WTC11 (cell line): ENCODE measurements at regions not wholly inside any gene's neighbourhood (a gene's known extent, or its start where the extent isn't known, plus 50 kb on each side); places are given as distances from the start of the nearest gene placed in this dataset.

ENCODE experiments used
- ATAC-seq: fragments of 200-7000 bp; cut with Tn5 transposase; 2 replicates; pipeline ENCODE4 v1.10.0; 2021; ENCODE audit warnings: mild to moderate bottlenecking, moderate library complexity
- CTCF ChIA-PET: fragments of 300-600 bp; sonication (Branson Sonifier 250); formaldehyde crosslinking; loops from one replicate; lab custom pipeline; 2021; ENCODE audit warnings: antibody characterized with exemption; lab: Charles Lee
- POLR2A ChIA-PET: fragments of 350-600 bp; sonication (Branson Sonifier 250); formaldehyde crosslinking; loops from one replicate; lab custom pipeline; 2021; ENCODE audit warnings: antibody characterized with exemption; lab: Charles Lee
- DNase-seq: peaks from one replicate; pipeline ENCODE4 v3.0.0; 2021; ENCODE audit warnings: low spot score
- H3K27ac Mint-ChIP-seq: 2 replicates; pipeline ENCODE4 v1.8.0; 2021; ENCODE audit warnings: mixed read lengths
- H3K27me3 Mint-ChIP-seq: 2 replicates; pipeline ENCODE4 v1.8.0; 2021; ENCODE audit warnings: low read depth, mild to moderate bottlenecking, moderate library complexity, mixed read lengths
- H3K36me3 Mint-ChIP-seq: 2 replicates; pipeline ENCODE4 v1.8.0; 2021; ENCODE audit warnings: mixed read lengths
- H3K4me1 Mint-ChIP-seq: 2 replicates; pipeline ENCODE4 v1.8.0; 2022; ENCODE audit warnings: mixed read lengths
- H3K4me3 Mint-ChIP-seq: 2 replicates; pipeline ENCODE4 v1.8.0; 2021; ENCODE audit warnings: mild to moderate bottlenecking, moderate library complexity, mixed read lengths
- H3K9me3 Mint-ChIP-seq: 2 replicates; pipeline ENCODE4 v1.8.0; 2021; ENCODE audit warnings: mixed read lengths
- ESRRA ChIP-seq: sonication (generic); formaldehyde crosslinking; IDR thresholded peaks from 2 replicates; pipeline ENCODE4 v1.8.1; 2022; ENCODE audit warnings: mild to moderate bottlenecking, missing genetic modification reagents, borderline replicate concordance
- FOXJ3 ChIP-seq: sonication (generic); formaldehyde crosslinking; IDR thresholded peaks from 2 replicates; pipeline ENCODE4 v1.9.0; 2021; ENCODE audit warnings: missing genetic modification reagents, mild to moderate bottlenecking, borderline replicate concordance
- GTF2I ChIP-seq: fragments of 250-450 bp; sonication (Bioruptor Pico); conservative IDR thresholded peaks from 2 replicates; pipeline ENCODE4 v1.4.0; 2021; ENCODE audit warnings: mild to moderate bottlenecking
- HMGA2 ChIP-seq: fragments of 250-450 bp; sonication (Bioruptor Pico); IDR thresholded peaks from 2 replicates; pipeline ENCODE4 v1.4.0; 2021; ENCODE audit warnings: mild to moderate bottlenecking, moderate library complexity
- KAT7 ChIP-seq: sonication (generic); formaldehyde crosslinking; IDR thresholded peaks from 2 replicates; pipeline ENCODE4 v1.8.1; 2023; ENCODE audit warnings: missing genetic modification reagents, mild to moderate bottlenecking, borderline replicate concordance
- RELA ChIP-seq: sonication (generic); formaldehyde crosslinking; IDR thresholded peaks from 2 replicates; pipeline ENCODE4 v1.8.1; 2022; ENCODE audit warnings: missing genetic modification reagents, mild to moderate bottlenecking, borderline replicate concordance
- TEAD1 ChIP-seq: sonication (generic); formaldehyde crosslinking; IDR thresholded peaks from 2 replicates; pipeline ENCODE4 v1.8.0; 2022; ENCODE audit warnings: mild to moderate bottlenecking, missing genetic modification reagents
- TF ChIP-seq, protein P1 (sequence below): sonication (generic); formaldehyde crosslinking; IDR thresholded peaks from 2 replicates; pipeline ENCODE4 v1.8.0; 2022; ENCODE audit warnings: mild to moderate bottlenecking, missing genetic modification reagents
- TF ChIP-seq, protein P2 (sequence below): sonication (generic); formaldehyde crosslinking; IDR thresholded peaks from 2 replicates; pipeline ENCODE4 v1.8.0; 2022; ENCODE audit warnings: mild to moderate bottlenecking, missing genetic modification reagents
- TF ChIP-seq, protein P3 (sequence below): fragments of 250-450 bp; sonication (Bioruptor Pico); IDR thresholded peaks from 2 replicates; pipeline ENCODE4 v1.9.0; 2021; ENCODE audit warnings: mild to moderate bottlenecking, borderline replicate concordance
- TF ChIP-seq, protein P4 (sequence below): sonication (generic); formaldehyde crosslinking; IDR thresholded peaks from 2 replicates; pipeline ENCODE4 v1.8.1; 2023; ENCODE audit warnings: mild to moderate bottlenecking, missing genetic modification reagents, moderate library complexity
- TF ChIP-seq, protein P5 (sequence below): sonication (generic); formaldehyde crosslinking; IDR thresholded peaks from 2 replicates; pipeline ENCODE4 v1.8.0; 2022; ENCODE audit warnings: mild to moderate bottlenecking, missing genetic modification reagents
- TF ChIP-seq, protein P6 (sequence below): sonication (generic); formaldehyde crosslinking; IDR thresholded peaks from 2 replicates; pipeline ENCODE4 v1.8.1; 2023; ENCODE audit warnings: mild to moderate bottlenecking, missing genetic modification reagents

DNA sequence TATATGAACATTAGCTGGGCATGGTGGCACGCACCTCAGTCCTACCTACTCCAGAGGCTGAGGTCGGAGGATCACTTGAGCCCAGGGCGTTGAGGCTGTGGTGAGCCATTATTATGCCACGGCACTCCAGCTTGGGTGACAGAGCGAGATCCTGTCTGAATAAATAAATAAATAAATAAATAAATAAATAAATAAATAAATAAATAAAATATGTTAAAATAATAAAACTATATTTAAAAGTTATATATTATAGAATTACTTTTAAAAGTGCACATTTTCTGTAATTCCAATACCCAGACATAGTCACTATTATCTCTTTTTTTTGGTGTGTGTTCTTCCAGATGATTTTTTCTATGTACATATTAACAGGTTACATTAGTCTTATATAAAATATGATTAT is 382.0 kb upstream of the ROBO2 start:
- H3K9me3 Mint-ChIP-seq: peaks cover 5% of the 10 kb centered on the region; the same call in 1 of the 2 replicates
- ChIA-PET CTCF (no interaction called here), POLR2A (no interaction called here)
- no peak overlapping the region for H3K27ac Mint-ChIP-seq
- ATAC-seq: no peak
- no peak for DNase-seq
- peak; percentile 73; the same call in 1 of the 2 replicates for TF ChIP-seq HMGA2 (CRISPR knock-in tag)
- TF ChIP-seq, protein P1, sequence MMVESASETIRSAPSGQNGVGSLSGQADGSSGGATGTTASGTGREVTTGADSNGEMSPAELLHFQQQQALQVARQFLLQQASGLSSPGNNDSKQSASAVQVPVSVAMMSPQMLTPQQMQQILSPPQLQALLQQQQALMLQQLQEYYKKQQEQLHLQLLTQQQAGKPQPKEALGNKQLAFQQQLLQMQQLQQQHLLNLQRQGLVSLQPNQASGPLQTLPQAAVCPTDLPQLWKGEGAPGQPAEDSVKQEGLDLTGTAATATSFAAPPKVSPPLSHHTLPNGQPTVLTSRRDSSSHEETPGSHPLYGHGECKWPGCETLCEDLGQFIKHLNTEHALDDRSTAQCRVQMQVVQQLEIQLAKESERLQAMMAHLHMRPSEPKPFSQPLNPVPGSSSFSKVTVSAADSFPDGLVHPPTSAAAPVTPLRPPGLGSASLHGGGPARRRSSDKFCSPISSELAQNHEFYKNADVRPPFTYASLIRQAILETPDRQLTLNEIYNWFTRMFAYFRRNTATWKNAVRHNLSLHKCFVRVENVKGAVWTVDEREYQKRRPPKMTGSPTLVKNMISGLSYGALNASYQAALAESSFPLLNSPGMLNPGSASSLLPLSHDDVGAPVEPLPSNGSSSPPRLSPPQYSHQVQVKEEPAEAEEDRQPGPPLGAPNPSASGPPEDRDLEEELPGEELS (CRISPR knock-in tag): no peak
- H3K27me3 Mint-ChIP-seq: peaks cover 13% of the 10 kb centered on the region
- H3K36me3 Mint-ChIP-seq: no peaks in the 10 kb centered on the region
- H3K4me1 Mint-ChIP-seq: peaks cover 52% of the 10 kb centered on the region
- no peak overlapping the region for H3K4me3 Mint-ChIP-seq

DNA sequence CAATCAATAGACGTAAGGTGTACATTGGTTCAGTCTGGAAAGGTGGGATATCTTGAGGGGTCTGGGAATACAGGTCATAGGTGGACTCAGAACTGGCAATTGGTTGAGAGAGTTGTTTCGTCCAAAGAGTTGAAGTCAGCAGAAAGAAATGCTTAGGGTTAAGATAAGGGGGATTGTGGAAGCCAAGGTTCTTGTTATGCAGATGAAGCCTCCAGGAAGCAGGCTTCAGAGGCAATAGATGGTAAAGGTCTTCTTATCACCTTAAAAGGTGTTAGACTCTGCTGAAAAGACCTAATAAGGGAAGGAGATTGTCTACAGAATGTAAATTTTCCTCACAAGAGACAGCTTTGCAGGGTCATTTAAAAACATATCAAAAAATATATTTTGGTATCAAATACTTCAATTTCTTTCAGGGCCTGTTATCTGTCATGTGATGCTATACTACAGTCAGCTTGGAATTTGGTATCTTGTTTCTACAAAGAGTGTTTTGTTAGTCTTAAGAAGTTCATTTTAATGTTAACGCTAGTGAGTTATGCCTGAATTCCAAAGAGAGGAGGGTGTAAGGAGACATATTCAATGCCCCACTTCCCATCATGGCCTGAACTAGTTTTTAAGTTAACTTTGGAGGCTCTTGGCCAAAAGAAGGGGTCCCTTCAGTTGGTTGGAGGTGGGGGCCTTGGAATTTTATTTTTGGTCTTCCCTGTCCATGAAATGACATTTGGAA is 378.2 kb upstream of the ROBO2 start:
- ATAC-seq (peak; percentile 93), DNase-seq (no peak)
- Mint-ChIP-seq H3K27ac (peak overlapping the region; percentile 96), H3K27me3 (peaks cover under 1% of the 10 kb centered on the region), H3K4me3 (peak overlapping the region; percentile 24), H3K9me3 (peaks cover 5% of the 10 kb centered on the region; the same call in 1 of the 2 replicates)
- CTCF ChIA-PET: interaction anchor here (2.6 kb wide), 1 partner anchor 14 kb away, joined by 12 read pairs; no protein-coding TSS in a partner anchor
- POLR2A ChIA-PET: interaction anchor here (0.6 kb wide), 1 partner anchor 358 kb away, joined by 4 read pairs; no protein-coding TSS in a partner anchor
- TF ChIP-seq, protein P2, sequence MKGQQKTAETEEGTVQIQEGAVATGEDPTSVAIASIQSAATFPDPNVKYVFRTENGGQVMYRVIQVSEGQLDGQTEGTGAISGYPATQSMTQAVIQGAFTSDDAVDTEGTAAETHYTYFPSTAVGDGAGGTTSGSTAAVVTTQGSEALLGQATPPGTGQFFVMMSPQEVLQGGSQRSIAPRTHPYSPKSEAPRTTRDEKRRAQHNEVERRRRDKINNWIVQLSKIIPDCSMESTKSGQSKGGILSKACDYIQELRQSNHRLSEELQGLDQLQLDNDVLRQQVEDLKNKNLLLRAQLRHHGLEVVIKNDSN: 0 out of 2 replicates have a peak, but pooled peaks have one; percentile 53
- TF ChIP-seq KAT7 (CRISPR knock-in tag) (no peak), GTF2I (CRISPR knock-in tag) (no peak), RELA (no peak), TEAD1 (CRISPR knock-in tag) (0 out of 2 replicates have a peak, but pooled peaks have one; percentile 19)
- TF ChIP-seq, protein P3, sequence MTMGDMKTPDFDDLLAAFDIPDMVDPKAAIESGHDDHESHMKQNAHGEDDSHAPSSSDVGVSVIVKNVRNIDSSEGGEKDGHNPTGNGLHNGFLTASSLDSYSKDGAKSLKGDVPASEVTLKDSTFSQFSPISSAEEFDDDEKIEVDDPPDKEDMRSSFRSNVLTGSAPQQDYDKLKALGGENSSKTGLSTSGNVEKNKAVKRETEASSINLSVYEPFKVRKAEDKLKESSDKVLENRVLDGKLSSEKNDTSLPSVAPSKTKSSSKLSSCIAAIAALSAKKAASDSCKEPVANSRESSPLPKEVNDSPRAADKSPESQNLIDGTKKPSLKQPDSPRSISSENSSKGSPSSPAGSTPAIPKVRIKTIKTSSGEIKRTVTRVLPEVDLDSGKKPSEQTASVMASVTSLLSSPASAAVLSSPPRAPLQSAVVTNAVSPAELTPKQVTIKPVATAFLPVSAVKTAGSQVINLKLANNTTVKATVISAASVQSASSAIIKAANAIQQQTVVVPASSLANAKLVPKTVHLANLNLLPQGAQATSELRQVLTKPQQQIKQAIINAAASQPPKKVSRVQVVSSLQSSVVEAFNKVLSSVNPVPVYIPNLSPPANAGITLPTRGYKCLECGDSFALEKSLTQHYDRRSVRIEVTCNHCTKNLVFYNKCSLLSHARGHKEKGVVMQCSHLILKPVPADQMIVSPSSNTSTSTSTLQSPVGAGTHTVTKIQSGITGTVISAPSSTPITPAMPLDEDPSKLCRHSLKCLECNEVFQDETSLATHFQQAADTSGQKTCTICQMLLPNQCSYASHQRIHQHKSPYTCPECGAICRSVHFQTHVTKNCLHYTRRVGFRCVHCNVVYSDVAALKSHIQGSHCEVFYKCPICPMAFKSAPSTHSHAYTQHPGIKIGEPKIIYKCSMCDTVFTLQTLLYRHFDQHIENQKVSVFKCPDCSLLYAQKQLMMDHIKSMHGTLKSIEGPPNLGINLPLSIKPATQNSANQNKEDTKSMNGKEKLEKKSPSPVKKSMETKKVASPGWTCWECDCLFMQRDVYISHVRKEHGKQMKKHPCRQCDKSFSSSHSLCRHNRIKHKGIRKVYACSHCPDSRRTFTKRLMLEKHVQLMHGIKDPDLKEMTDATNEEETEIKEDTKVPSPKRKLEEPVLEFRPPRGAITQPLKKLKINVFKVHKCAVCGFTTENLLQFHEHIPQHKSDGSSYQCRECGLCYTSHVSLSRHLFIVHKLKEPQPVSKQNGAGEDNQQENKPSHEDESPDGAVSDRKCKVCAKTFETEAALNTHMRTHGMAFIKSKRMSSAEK (CRISPR knock-in tag): 0 out of 2 replicates have a peak, but pooled peaks have one; percentile 67
- TF ChIP-seq, protein P4, sequence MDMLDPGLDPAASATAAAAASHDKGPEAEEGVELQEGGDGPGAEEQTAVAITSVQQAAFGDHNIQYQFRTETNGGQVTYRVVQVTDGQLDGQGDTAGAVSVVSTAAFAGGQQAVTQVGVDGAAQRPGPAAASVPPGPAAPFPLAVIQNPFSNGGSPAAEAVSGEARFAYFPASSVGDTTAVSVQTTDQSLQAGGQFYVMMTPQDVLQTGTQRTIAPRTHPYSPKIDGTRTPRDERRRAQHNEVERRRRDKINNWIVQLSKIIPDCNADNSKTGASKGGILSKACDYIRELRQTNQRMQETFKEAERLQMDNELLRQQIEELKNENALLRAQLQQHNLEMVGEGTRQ (CRISPR knock-in tag): peak; percentile 49; the same call in 1 of the 2 replicates
- TF ChIP-seq, all 79 proteins: peak for 4
- H3K4me1 Mint-ChIP-seq: peaks cover 55% of the 10 kb centered on the region
- H3K36me3 Mint-ChIP-seq: no peaks in the 10 kb centered on the region

DNA sequence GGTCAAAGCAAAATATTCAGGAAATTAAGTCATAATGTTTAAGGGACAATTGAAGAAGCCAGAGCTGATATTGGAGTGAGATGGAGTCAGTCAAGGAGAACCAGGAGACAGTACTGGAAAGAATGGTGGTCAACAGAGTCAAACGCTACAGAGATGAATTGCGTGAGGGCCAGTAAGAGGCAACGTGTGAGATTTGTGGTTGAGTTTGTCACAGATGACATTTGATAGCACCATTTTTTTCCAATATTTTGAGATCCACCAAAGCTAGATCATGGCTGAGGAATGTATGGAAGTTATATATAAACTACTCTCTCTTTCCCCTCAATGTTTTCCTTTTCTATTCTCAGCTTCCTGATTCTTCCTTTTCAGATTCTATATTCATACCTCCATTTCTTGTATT is 375.1 kb upstream of the ROBO2 start:
- no peaks in the 10 kb centered on the region; the same call in 1 of the 2 replicates for H3K27me3 Mint-ChIP-seq
- no peak for TF ChIP-seq FOXJ3 (CRISPR knock-in tag)
- TF ChIP-seq ESRRA (CRISPR knock-in tag): no peak
- TF ChIP-seq, protein P5, sequence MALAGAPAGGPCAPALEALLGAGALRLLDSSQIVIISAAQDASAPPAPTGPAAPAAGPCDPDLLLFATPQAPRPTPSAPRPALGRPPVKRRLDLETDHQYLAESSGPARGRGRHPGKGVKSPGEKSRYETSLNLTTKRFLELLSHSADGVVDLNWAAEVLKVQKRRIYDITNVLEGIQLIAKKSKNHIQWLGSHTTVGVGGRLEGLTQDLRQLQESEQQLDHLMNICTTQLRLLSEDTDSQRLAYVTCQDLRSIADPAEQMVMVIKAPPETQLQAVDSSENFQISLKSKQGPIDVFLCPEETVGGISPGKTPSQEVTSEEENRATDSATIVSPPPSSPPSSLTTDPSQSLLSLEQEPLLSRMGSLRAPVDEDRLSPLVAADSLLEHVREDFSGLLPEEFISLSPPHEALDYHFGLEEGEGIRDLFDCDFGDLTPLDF (CRISPR knock-in tag): no peak
- TF ChIP-seq, protein P6, sequence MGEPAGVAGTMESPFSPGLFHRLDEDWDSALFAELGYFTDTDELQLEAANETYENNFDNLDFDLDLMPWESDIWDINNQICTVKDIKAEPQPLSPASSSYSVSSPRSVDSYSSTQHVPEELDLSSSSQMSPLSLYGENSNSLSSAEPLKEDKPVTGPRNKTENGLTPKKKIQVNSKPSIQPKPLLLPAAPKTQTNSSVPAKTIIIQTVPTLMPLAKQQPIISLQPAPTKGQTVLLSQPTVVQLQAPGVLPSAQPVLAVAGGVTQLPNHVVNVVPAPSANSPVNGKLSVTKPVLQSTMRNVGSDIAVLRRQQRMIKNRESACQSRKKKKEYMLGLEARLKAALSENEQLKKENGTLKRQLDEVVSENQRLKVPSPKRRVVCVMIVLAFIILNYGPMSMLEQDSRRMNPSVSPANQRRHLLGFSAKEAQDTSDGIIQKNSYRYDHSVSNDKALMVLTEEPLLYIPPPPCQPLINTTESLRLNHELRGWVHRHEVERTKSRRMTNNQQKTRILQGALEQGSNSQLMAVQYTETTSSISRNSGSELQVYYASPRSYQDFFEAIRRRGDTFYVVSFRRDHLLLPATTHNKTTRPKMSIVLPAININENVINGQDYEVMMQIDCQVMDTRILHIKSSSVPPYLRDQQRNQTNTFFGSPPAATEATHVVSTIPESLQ (CRISPR knock-in tag): no peak
- TF ChIP-seq, all 79 proteins: peak for 0
- POLR2A ChIA-PET: no interaction called here
- Mint-ChIP-seq H3K27ac (no peak overlapping the region), H3K4me1 (peaks cover 52% of the 10 kb centered on the region), H3K4me3 (no peak overlapping the region), H3K36me3 (no peaks in the 10 kb centered on the region), H3K9me3 (peaks cover 5% of the 10 kb centered on the region; the same call in 1 of the 2 replicates)
- ATAC-seq (no peak), DNase-seq (no peak)
- CTCF ChIA-PET: interaction anchor here (0.9 to 1.5 kb wide), 4 partner anchors 14 to 59 kb away, joined by 3 to 6 read pairs (median 4); no protein-coding TSS in a partner anchor
